H9 (cell line): ENCODE measurements at regions not wholly inside any gene's neighbourhood (a gene's known extent, or its start where the extent isn't known, plus 50 kb on each side); places are given as distances from the start of the nearest gene placed in this dataset.

Source experiments
- DNase-seq: peaks from one replicate; pipeline ENCODE4 v3.0.0-alpha.2; 2017
- H2AFZ ChIP-seq: one replicate; pipeline ENCODE4 v1.6.1; 2013; ENCODE audit warnings: mild to moderate bottlenecking, low read length, control low read depth, moderate library complexity
- H2AK5ac ChIP-seq: 2 replicates; pipeline ENCODE4 v1.6.1; 2013; ENCODE audit warnings: low read length, control low read depth, mixed read lengths; ENCODE audit not compliant: insufficient read length
- H2BK120ac ChIP-seq: one replicate; pipeline ENCODE4 v1.6.1; 2013; ENCODE audit warnings: low read depth, mild to moderate bottlenecking, low read length, control low read depth, inconsistent platforms; ENCODE audit not compliant: poor library complexity, severe bottlenecking
- H2BK12ac ChIP-seq: 2 replicates; pipeline ENCODE4 v1.6.1; 2013; ENCODE audit warnings: low read length, control low read depth, mixed read lengths, low read depth; ENCODE audit not compliant: insufficient read length
- H2BK15ac ChIP-seq: 2 replicates; pipeline ENCODE4 v1.6.1; 2013; ENCODE audit warnings: low read depth, low read length, control low read depth
- H2BK20ac ChIP-seq: one replicate; pipeline ENCODE4 v1.6.1; 2013; ENCODE audit warnings: low read depth, mild to moderate bottlenecking, low read length, control low read depth, inconsistent platforms; ENCODE audit not compliant: poor library complexity, severe bottlenecking
- H2BK5ac ChIP-seq: 2 replicates; pipeline ENCODE4 v1.6.1; 2013; ENCODE audit warnings: low read length, control low read depth, mixed read lengths; ENCODE audit not compliant: insufficient read length
- H3K14ac ChIP-seq: 2 replicates; pipeline ENCODE4 v1.6.1; 2013; ENCODE audit warnings: low read length, control low read depth; ENCODE audit not compliant: insufficient read depth
- H3K18ac ChIP-seq: 2 replicates; pipeline ENCODE4 v1.6.1; 2013; ENCODE audit warnings: low read depth, mild to moderate bottlenecking, mixed read lengths, low read length, control low read depth; ENCODE audit not compliant: insufficient read length
- H3K23ac ChIP-seq: 2 replicates; pipeline ENCODE4 v1.6.1; 2013; ENCODE audit warnings: low read length, control low read depth, mixed read lengths, low read depth; ENCODE audit not compliant: insufficient read length
- H3K23me2 ChIP-seq: 2 replicates; pipeline ENCODE4 v1.6.1; 2013; ENCODE audit warnings: low read depth, mild to moderate bottlenecking, mixed read lengths, low read length, control low read depth; ENCODE audit not compliant: insufficient read length, poor library complexity, severe bottlenecking
- H3K27ac ChIP-seq: 2 replicates; pipeline ENCODE4 v1.5.1; 2013; ENCODE audit warnings: low read length, control low read depth, mixed read lengths, low read depth; ENCODE audit not compliant: insufficient read length
- H3K27me3 ChIP-seq: 2 replicates; pipeline ENCODE4 v1.6.1; 2013; ENCODE audit warnings: low read length, control low read depth, inconsistent platforms; ENCODE audit not compliant: insufficient read depth
- H3K4ac ChIP-seq: 2 replicates; pipeline ENCODE4 v1.6.1; 2013; ENCODE audit warnings: low read depth, mild to moderate bottlenecking, control low read depth, inconsistent platforms, low read length, moderate library complexity
- H3K4me1 ChIP-seq: 2 replicates; pipeline ENCODE4 v1.6.1; 2013; ENCODE audit warnings: low read length, control low read depth, inconsistent platforms; ENCODE audit not compliant: insufficient read depth
- H3K4me2 ChIP-seq: 2 replicates; pipeline ENCODE4 v1.6.1; 2013; ENCODE audit warnings: low read length, control low read depth, mixed read lengths; ENCODE audit not compliant: insufficient read length, insufficient read depth
- H3K56ac ChIP-seq: 2 replicates; pipeline ENCODE4 v1.6.1; 2013; ENCODE audit warnings: low read depth, mild to moderate bottlenecking, mixed read lengths, low read length, control low read depth; ENCODE audit not compliant: insufficient read length
- H3K79me1 ChIP-seq: 2 replicates; pipeline ENCODE4 v1.6.1; 2013; ENCODE audit warnings: low read depth, mild to moderate bottlenecking, moderate library complexity, low read length, control low read depth, inconsistent platforms; ENCODE audit not compliant: insufficient read depth, poor library complexity, severe bottlenecking
- H3K79me2 ChIP-seq: 2 replicates; pipeline ENCODE4 v1.6.1; 2013; ENCODE audit warnings: low read length, control low read depth, inconsistent platforms; ENCODE audit not compliant: insufficient read depth
- H3K9ac ChIP-seq: 2 replicates; pipeline ENCODE4 v1.6.1; 2013; ENCODE audit warnings: low read length, control low read depth, mixed read lengths; ENCODE audit not compliant: insufficient read length; ENCODE audit errors: extremely low read depth
- H3K9me3 ChIP-seq: one replicate; pipeline ENCODE4 v1.6.1; 2013; ENCODE audit warnings: low read depth, low read length, inconsistent platforms; ENCODE audit not compliant: control insufficient read depth
- H3T11ph ChIP-seq: one replicate; pipeline ENCODE4 v1.6.1; 2013; ENCODE audit warnings: mild to moderate bottlenecking, low read length, control low read depth, inconsistent platforms
- H4K20me1 ChIP-seq: one replicate; pipeline ENCODE4 v1.6.1; 2013; ENCODE audit not compliant: control insufficient read depth, insufficient read length, insufficient read depth
- H4K5ac ChIP-seq: 2 replicates; pipeline ENCODE4 v1.6.1; 2013; ENCODE audit warnings: low read depth, mild to moderate bottlenecking, mixed read lengths, low read length, control low read depth; ENCODE audit not compliant: insufficient read length
- H4K8ac ChIP-seq: replicated peaks from 2 replicates; pipeline ENCODE4 v1.6.1; 2013; ENCODE audit warnings: low read length, control low read depth, mixed read lengths, low read depth; ENCODE audit not compliant: insufficient read length
- H4K91ac ChIP-seq: 2 replicates; pipeline ENCODE4 v1.6.1; 2013; ENCODE audit warnings: low read depth, mild to moderate bottlenecking, moderate library complexity, mixed read lengths, low read length, control low read depth; ENCODE audit not compliant: insufficient read length
- H3K27ac Mint-ChIP-seq, 3 experiments: 2 replicates in 2 of 3; 3 replicates in 1 of 3; pipeline ENCODE4 v1.8.0; 2020 to 2021; ENCODE audit warnings: mixed read lengths in 3 of 3, mild to moderate bottlenecking in 1 of 3, moderate library complexity in 1 of 3
- H3K27me3 Mint-ChIP-seq: 2 replicates; pipeline ENCODE4 v1.8.0; 2021; ENCODE audit warnings: low read depth, mild to moderate bottlenecking, moderate library complexity, mixed read lengths
- H3K36me3 Mint-ChIP-seq, 3 experiments: 2 replicates in 2 of 3; 3 replicates in 1 of 3; pipeline ENCODE4 v1.8.0; 2020 to 2021; ENCODE audit warnings: low read depth in 3 of 3, mixed read lengths in 3 of 3; ENCODE audit not compliant: insufficient read depth in 1 of 3
- H3K4me1 Mint-ChIP-seq, 2 experiments: 2 replicates each; pipeline ENCODE4 v1.8.0; 2020; ENCODE audit warnings: mixed read lengths in 2 of 2
- H3K4me3 Mint-ChIP-seq, 2 experiments: 2 replicates in 1 of 2; 3 replicates in 1 of 2; pipeline ENCODE4 v1.8.0; 2020 to 2021; ENCODE audit warnings: mild to moderate bottlenecking in 2 of 2, mixed read lengths in 2 of 2, moderate library complexity in 1 of 2
- H3K9me3 Mint-ChIP-seq, 2 experiments: 2 replicates in 1 of 2; 3 replicates in 1 of 2; pipeline ENCODE4 v1.8.0; 2020; ENCODE audit warnings: mild to moderate bottlenecking in 2 of 2, mixed read lengths in 2 of 2, moderate library complexity in 1 of 2
- WGBS: extraction: QIAGEN DNeasy Blood & Tissue Kit; methylation state at CpG from one replicate; pipeline ENCODE4 v1.1.7; 2013; ENCODE audit warnings: missing lambda C conversion rate, low lambda C conversion rate, mixed read lengths; ENCODE audit not compliant: insufficient read length; ENCODE audit errors: extremely low coverage; 5-methylcytosine and 5-hydroxymethylcytosine counted together
- TF ChIP-seq, protein P1 (sequence below): fragments of 200-600 bp; sonication (generic); conservative IDR thresholded peaks from 3 replicates; pipeline ENCODE4 v1.8.0; 2021; ENCODE audit warnings: antibody characterized with exemption, mild to moderate bottlenecking

DNA sequence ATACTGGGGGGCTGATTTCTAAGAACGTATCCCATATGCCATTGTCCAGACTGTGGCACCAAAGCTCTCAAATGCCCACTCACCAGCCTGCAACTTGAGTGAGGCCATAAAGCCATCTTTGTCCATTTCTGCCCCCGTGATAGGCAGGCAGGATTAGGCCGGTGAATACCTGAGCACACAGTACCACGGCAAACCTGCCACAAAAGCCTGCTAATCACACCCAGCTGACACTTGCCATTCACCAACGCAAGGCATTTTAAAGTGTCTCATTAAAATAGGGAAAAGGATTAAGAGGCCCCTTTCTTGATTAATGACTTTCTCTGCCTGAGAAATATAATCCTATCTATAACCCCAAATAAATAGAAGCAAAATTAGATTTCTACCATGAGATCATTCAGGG is 111.4 kb upstream of the NANOS1 start:
- Histone ChIP-seq H2AK5ac (no peak overlapping the region), H4K91ac (no peak overlapping the region), H3K23ac (no peak overlapping the region), H3K18ac (no peak overlapping the region), H3K27ac (no peak overlapping the region), H4K8ac (no peak overlapping the region), H3K56ac (no peak overlapping the region), H3K27me3 (no peaks in the 10 kb centered on the region; the same call in 1 of the 2 replicates), H2BK15ac (no peak overlapping the region), H2BK120ac (no peak overlapping the region), H4K20me1 (no peaks in the 10 kb centered on the region), H3K79me1 (no peaks in the 10 kb centered on the region), H3K4ac (no peak overlapping the region), H3K79me2 (no peaks in the 10 kb centered on the region), H2BK20ac (no peak overlapping the region), H2BK12ac (no peak overlapping the region), H3T11ph (no peak overlapping the region), H4K5ac (no peak overlapping the region), H3K4me1 (no peaks in the 10 kb centered on the region), H2BK5ac (no peak overlapping the region), H3K4me2 (no peak overlapping the region), H3K9me3 (no peaks in the 10 kb centered on the region), H2AFZ (no peak overlapping the region), H3K14ac (no peak overlapping the region), H3K9ac (no peak overlapping the region), H3K23me2 (no peaks in the 10 kb centered on the region)
- Mint-ChIP-seq H3K27me3 (peaks cover 2% of the 10 kb centered on the region), H3K9me3 (no peaks in the 10 kb centered on the region), H3K4me1 (peaks cover 0 to 9% of the 10 kb centered on the region in 2 experiments; a peak in 3 of 4 replicates), H3K4me3 (no peak overlapping the region), H3K36me3 (no peaks in the 10 kb centered on the region), H3K27ac (no peak overlapping the region; a peak in 1 of 7 replicates)
- no CpG with 5 or more reads among the region's 5 CpGs for WGBS
- TF ChIP-seq, protein P1, sequence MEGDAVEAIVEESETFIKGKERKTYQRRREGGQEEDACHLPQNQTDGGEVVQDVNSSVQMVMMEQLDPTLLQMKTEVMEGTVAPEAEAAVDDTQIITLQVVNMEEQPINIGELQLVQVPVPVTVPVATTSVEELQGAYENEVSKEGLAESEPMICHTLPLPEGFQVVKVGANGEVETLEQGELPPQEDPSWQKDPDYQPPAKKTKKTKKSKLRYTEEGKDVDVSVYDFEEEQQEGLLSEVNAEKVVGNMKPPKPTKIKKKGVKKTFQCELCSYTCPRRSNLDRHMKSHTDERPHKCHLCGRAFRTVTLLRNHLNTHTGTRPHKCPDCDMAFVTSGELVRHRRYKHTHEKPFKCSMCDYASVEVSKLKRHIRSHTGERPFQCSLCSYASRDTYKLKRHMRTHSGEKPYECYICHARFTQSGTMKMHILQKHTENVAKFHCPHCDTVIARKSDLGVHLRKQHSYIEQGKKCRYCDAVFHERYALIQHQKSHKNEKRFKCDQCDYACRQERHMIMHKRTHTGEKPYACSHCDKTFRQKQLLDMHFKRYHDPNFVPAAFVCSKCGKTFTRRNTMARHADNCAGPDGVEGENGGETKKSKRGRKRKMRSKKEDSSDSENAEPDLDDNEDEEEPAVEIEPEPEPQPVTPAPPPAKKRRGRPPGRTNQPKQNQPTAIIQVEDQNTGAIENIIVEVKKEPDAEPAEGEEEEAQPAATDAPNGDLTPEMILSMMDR: no peak
- no peak for DNase-seq
